CD1c-positive myeloid dendritic cell (primary cell): ENCODE measurements at regions not wholly inside any gene's neighbourhood (a gene's known extent, or its start where the extent isn't known, plus 50 kb on each side); places are given as distances from the start of the nearest gene placed in this dataset.
A peak's percentile ranks its signal among the peaks of the same experiment; 100 is the strongest.
"Not testable (repeated sequence)": the region's sequence is repeated elsewhere in the genome, so short reads cannot be mapped to it uniquely, and the experiment has no call there.

Experiments used
- DNase-seq: peaks from one replicate; pipeline ENCODE4 v3.0.0-alpha.2; 2016; ENCODE audit errors: extremely low spot score

DNA sequence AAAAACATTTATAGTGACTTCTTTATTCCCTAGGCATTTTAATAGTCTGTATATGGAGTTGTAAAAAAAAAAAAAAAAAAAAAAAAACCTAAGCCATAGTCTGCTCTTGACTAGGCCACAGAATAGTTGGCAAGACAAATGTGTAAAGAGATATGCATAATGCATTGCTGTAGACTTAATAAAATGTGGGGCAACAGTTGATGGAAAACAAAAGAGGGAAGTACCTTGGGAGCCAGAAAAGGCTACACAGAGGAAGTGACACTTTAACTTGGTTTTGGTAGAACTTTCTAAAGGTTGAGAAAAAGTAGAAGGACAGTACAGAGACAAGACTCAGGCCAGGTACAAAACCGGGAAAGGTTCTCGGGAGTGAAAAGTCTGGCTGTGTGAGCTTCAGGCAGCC is 802.9 kb upstream of the ADAMTS5 start:
- no peak for DNase-seq

- DNase-seq: not testable (repeated sequence)
Measured at GRCh38 chr21:27768046-27768637, 801.3 kb upstream of the ADAMTS5 start.

- no peak for DNase-seq
Measured at GRCh38 chr21:27764056-27764455, 797.2 kb upstream of the ADAMTS5 start.

GRCh38 chr21:27761623-27762022 is 794.7 kb upstream of the ADAMTS5 start:
- DNase-seq: no peak

DNA sequence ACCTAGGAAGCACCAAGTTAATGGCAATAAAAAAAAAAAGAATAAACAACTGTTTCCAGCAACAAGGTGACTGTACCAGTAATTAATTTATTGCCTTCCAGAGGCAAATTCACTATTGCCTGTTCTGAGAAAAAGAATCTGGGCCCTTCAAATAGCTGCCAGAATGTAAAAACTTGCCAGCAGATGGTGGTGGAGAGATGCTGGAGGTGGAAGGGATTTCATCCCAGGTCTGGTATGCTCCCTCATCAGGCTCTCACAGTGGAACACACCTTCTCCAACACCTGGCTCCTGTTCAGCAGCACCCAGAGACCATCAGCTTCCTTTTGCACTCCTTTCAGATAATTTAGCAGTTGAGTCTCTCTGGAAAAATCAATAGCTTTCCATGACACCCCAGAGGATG is 792.9 kb upstream of the ADAMTS5 start:
- no peak for DNase-seq

DNA sequence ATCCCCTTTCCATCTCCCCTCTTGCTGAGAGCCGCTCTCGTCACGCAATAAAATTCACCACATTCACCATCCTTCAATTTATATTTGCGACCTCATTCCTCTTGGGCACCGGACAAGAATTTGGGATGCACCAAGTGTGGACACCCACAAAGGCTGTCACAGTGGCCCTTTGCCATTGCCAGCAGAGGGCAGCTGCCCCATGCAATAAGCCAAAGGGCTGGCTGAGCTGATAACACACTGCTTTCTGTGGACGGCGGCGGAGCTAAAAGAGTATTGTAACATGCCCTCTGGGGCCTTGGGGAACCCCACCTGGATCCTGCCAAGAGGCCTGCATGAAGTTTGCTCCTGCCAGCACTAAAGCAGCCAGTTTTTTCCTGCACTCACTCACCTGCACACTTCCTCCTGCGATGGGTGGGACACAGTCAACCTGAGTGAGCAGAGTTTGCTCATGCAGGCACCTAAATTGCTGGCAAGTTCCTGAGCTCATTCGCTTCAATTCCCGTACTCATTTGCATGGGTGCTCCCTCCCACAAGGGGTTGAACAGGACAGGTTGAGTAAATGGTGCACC is 792.3 kb upstream of the ADAMTS5 start:
- DNase-seq: no peak

GRCh38 chr21:27756191-27756590 is 789.3 kb upstream of the ADAMTS5 start:
- no peak for DNase-seq

DNA sequence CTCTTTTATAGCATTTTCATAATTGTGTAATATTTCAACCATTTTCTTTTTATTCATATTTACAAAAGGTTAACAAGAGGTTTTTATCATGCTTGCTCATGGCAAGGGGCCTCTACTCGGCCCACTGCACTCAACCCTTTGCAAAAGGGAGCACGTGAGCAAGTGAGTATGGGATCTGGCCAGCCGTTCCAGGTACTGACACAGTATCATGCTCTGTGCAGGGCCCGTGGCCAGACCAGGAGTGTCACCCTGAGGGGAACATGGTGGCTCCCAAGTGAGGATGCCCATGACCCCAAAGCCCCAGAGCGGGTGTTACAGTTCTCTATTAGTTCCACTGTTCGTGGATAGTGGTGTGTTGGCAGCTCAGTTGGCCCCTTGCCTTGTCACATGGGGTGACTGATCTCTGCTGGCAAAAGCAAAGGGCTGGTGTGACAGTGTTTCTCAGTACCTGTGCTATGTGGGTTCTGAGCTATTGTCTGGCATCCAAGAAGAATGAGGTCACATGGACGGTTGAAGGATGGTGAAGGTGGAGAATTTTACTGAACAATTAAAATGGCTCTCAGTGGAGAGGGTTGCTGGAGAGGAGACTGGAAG is 777.2 kb upstream of the ADAMTS5 start:
- no peak for DNase-seq

- DNase-seq: no peak
Measured at GRCh38 chr21:27741736-27742135, 774.8 kb upstream of the ADAMTS5 start.

DNA sequence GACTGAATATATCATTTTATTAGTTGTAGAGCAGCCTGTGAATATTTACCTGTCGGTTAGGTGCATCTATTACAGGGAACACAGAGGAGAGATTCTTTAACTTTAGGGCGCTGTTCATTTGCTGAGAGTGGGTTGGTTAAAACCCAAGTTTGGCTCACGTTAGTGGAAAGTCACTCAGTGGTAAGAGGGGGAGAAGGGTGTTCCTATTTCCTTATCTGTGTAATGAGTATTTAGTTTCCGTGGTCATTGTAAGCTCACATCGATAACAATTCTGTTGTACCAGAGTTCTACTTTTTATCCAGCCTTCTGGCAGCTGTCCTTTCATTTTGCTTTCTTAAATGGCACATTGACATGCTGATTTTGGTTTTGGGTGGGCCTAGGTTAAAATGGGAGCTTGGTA is 773.2 kb upstream of the ADAMTS5 start:
- DNase-seq: no peak

DNA sequence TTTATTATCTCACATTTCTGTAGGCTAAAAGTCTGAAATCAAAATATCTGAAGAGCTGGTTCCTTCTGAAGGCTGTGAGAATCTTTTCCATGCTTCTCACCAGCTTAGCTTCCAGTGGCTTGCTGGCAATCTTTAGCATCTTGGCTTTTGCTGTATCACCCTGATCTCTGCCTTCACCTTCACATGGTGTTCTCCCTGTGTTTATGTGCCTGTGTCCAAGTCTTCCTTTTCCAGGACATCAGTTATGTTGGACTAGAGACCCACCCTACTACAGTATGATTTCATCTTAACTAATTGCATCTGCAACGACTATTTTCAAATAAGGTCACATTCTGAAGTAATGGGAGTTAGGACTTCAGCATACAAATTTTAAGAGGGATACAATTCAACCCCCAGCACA is 772.3 kb upstream of the ADAMTS5 start:
- DNase-seq: no peak

DNA sequence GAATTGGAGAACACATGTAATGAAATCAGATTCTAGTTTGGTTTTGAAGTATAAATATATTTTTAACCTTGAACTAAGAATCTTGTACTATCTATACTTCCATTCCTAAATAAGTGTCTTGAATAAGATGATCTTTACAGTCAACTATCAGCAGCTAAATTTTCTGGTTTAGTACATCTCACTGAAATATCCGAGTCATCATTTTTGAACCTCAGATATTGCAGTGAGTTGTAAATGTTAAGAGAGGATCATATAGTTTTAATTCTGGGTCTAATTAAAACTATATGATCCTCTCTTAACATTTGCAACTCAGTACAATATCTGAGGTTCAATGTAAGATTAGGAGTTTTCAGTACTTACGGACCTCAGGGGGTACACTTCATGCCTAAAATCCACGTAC is 768.8 kb upstream of the ADAMTS5 start:
- DNase-seq: no peak

GRCh38 chr21:27734146-27734545 is 767.3 kb upstream of the ADAMTS5 start:
- no peak for DNase-seq

DNA sequence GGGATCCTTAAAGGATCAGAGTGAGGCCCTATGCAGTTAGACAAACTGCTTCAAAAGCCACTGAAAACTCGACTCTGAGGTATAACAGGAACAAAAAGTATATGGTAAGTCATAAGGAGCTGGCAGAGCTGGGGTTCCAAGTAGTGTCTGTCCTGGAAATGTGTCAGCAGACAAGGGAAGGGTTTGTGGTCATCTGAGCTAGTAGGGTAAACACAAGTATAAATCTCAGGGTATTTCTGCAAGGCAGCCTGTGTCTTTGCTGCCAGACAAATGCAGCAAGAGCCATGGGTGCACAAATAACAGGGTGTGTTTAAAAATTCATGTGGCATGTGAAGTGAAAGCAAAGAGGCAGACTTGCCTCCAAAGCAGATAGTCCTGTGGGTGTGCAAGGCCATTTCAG is 759.0 kb upstream of the ADAMTS5 start:
- DNase-seq: no peak

DNA sequence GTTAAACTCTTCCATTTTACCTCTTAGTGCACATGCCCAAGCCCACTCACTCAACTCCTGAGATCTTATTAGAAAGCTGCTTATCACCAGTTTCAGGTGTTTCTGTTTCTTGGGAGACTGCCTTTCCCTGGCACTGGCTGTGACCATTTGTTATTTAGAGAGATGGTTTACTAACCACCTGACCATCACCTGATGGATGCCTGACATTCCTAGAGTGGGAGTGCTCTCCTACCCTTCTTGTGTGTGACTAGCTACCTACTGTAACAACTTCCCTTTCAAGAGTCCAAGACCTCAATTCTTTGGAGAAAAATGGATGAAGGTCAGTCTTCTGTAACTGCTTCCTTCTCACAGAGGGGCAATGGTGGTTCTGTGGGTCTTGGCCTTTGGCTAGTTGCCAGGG is 755.2 kb upstream of the ADAMTS5 start:
- DNase-seq: no peak

DNA sequence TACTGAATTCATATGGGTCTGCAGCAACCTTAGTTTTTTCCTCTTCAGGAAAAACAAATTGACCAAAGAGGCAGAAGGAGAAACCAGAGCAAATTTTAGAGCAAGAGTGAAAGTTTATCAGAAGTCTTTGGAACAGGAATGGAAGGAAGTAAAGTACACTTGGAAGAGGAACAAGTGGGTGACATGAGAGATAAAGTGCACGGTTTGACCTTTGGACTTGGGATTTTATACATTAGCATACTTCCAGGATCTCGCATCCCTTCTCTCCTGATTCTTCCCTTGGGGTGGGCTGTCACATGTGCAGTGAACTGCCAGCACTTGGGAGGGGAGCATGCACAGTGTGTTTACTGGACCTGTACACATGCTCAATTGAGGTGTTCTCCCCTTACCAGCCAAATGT is 754.8 kb upstream of the ADAMTS5 start:
- no peak for DNase-seq

DNA sequence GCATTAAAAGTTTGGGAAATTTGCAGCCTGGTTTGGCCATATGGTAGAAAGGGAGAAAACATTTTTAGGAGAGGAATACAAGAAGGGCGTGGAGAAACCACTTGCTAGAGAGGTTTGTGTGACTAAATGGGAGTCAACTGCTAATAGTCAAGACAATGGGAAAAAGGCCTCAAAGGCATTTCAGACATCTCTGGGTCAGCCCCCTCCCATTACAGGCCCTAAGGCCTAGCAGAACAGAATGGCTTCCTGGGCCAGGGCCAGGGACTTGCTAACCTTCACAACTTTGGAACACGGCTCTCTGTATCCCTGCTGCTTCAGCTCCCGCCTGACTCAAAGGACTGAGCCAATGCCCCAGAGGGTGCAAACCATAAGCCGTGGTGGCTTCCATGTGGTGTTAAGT is 752.3 kb upstream of the ADAMTS5 start:
- no peak for DNase-seq

- no peak for DNase-seq
Measured at GRCh38 chr21:27715131-27715530, 748.2 kb upstream of the ADAMTS5 start.

- DNase-seq: no peak
Measured at GRCh38 chr21:27713154-27714109, 746.5 kb upstream of the ADAMTS5 start.

GRCh38 chr21:27704567-27705166 is 737.8 kb upstream of the ADAMTS5 start:
- no peak for DNase-seq

DNA sequence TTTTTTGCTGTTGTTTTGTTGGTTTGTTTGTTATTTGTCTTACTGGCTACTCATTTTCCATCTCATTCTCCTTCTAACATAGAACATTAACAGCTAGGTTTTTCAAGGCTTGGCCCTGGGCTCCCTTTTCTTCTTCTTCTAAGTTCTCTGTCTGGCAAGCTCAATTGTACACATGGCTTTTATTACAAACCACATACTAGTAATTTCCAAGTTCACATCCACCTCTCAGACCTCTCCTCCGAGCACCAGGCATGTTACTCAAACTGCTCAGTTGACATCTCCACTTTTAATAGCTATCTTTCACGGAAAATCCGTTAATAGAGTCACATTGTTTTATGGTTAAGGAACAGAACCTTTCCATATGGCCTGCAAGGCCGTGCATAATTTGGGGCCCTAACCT is 736.9 kb upstream of the ADAMTS5 start:
- no peak for DNase-seq

DNA sequence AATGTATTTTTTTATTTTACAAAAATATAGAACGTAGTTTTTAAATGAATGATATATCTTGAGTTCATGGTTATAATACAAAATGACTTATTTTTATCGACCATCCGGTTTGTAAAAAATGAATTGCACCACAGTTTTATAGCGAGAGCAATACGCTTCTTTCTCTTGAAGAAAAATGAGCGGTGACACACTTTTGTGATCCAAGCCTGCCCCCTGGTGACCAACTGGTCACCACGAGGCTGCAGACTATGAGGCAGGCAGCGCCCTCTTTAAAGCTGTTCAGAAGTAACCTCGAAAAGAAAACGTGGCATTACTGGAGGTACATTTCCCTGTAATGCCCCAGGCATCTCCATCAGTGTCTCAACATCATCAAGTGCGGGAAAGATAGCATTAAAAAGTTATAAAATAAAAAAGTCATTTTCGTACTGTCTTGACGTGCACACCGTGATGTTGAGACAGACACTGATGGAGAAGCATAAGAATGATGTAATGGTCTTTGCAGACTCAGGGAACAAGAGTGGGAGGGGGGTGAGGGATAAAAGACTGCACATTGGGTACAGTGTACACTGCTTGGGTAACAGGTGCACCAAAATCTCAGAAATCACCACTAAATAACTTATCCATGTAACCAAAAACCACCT is 734.2 kb upstream of the ADAMTS5 start:
- DNase-seq: peak; percentile 74
